Neural progenitor cell (in vitro differentiated cells): ENCODE measurements at regions not wholly inside any gene's neighbourhood (a gene's known extent, or its start where the extent isn't known, plus 50 kb on each side); places are given as distances from the start of the nearest gene placed in this dataset.

ENCODE experiments used
- CTCF ChIP-seq: fragments of 200-600 bp; sonication (generic); IDR thresholded peaks from 2 replicates; pipeline ENCODE4 v1.5.1; 2017; ENCODE audit warnings: antibody characterized with exemption, mild to moderate bottlenecking
- EZH2 ChIP-seq: fragments of 200-600 bp; sonication (generic); IDR thresholded peaks from 2 replicates; pipeline ENCODE4 v1.6.1; 2017; ENCODE audit warnings: antibody characterized with exemption, mild to moderate bottlenecking, moderate library complexity
- EZH2phosphoT487 ChIP-seq: fragments of 200-600 bp; sonication (generic); IDR thresholded peaks from 2 replicates; pipeline ENCODE4 v1.6.1; 2017; ENCODE audit warnings: antibody characterized with exemption

DNA sequence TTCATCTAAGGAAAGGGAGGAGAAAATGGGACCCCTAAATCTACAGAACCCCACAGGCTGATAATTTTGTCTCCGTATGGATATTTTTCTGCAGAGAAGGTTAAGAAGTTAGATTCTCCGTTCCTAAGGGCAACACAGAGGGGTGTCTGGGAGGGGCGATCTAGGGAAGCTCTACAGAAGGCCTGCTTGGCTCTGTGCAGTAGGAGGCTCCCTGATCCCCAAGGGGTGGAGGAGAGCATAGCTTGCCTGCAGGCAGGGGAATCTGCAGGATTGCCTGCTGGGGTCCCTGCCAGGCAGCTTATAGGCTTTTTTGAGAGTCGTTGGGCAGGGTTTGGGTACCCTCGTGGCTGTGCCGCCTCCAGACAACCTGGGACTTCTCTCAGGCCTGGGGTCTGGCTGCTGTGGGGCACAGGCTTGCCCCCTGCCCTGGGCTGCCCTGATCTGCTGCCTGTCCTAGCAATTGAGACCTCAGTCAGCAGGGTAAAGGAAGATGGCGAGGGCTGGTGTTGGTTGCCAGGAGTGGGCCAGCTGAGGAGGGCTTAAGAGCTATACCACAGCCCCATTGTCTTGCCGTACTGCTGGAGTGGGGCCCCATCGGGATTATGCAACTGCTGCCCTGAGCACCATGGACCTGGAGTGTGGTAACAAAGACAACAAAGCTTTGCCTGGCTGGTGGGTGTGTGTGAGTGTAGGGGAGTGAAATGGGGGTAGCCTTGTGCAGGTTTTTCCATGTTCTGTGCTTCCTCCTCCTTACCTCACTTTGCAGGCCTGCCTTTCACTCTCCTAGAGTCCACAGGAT, 74.1 kb downstream of the EFNB1 start:
- TF ChIP-seq CTCF, result no peak
- TF ChIP-seq EZH2, result no peak
- no peak for TF ChIP-seq EZH2phosphoT487
